CD4-positive, alpha-beta T cell (primary cell): ENCODE measurements at regions not wholly inside any gene's neighbourhood (a gene's known extent, or its start where the extent isn't known, plus 50 kb on each side); places are given as distances from the start of the nearest gene placed in this dataset.

Experiments used
- ATAC-seq: fragments of 200-7000 bp; cut with Tn5 transposase; one replicate; pipeline ENCODE4 v1.10.0; 2022; ENCODE audit warnings: mild to moderate bottlenecking; ENCODE audit not compliant: poor library complexity
- CTCF ChIA-PET: fragments of 350-600 bp; sonication (Branson Sonifier 250); formaldehyde crosslinking; loops from one replicate; lab custom pipeline; 2021; ENCODE audit warnings: antibody characterized with exemption, inconsistent platforms; lab: Charles Lee
- POLR2A ChIA-PET: fragments of 350-600 bp; sonication (Branson Sonifier 250); formaldehyde crosslinking; loops from one replicate; lab custom pipeline; 2021; ENCODE audit warnings: antibody characterized with exemption, inconsistent platforms; lab: Charles Lee
- DNase-seq, 14 experiments: peaks; one replicate each; pipeline ENCODE4 v3.0.0-alpha.2; 2013 to 2020; ENCODE audit warnings: mixed read lengths in 2 of 14
- H3K27ac ChIP-seq, 2 donors: one replicate each; pipeline versions ENCODE4 v1.5.1 to v1.7.0; 2013; ENCODE audit warnings: low read length in 2 of 2, low read depth in 1 of 2, mild to moderate bottlenecking in 1 of 2
- H3K27me3 ChIP-seq, 2 experiments: 1 replicate in 1 of 2; 2 replicates in 1 of 2; pipeline versions ENCODE4 v1.6.1 to v1.7.0; 2013; ENCODE audit warnings: low read length in 2 of 2, control low read depth in 1 of 2, mild to moderate bottlenecking in 1 of 2, moderate library complexity in 1 of 2; ENCODE audit not compliant: insufficient read depth in 2 of 2, control insufficient read depth in 1 of 2
- H3K36me3 ChIP-seq: one replicate; pipeline ENCODE4 v1.6.1; 2013; ENCODE audit warnings: low read length, control low read depth; ENCODE audit not compliant: insufficient read depth
- H3K4me1 ChIP-seq: one replicate; pipeline ENCODE4 v1.6.1; 2013; ENCODE audit warnings: low read length, control low read depth; ENCODE audit not compliant: insufficient read depth
- H3K4me3 ChIP-seq: one replicate; pipeline ENCODE4 v1.5.1; 2013; ENCODE audit warnings: mild to moderate bottlenecking, low read length, moderate library complexity
- H3K9me3 ChIP-seq, 2 experiments: 1 replicate in 1 of 2; 2 replicates in 1 of 2; pipeline versions ENCODE4 v1.6.1 to v1.7.0; 2013; ENCODE audit warnings: low read length in 2 of 2, mild to moderate bottlenecking in 2 of 2, control low read depth in 1 of 2, moderate library complexity in 1 of 2; ENCODE audit not compliant: control insufficient read depth in 1 of 2, insufficient read depth in 1 of 2
- H3K27ac Mint-ChIP-seq: one replicate; pipeline ENCODE4 v1.8.0; 2020; ENCODE audit warnings: mixed read lengths
- H3K27me3 Mint-ChIP-seq: one replicate; pipeline ENCODE4 v1.8.0; 2021; ENCODE audit warnings: mixed read lengths
- H3K36me3 Mint-ChIP-seq: one replicate; pipeline ENCODE4 v1.8.0; 2021; ENCODE audit warnings: low read depth, mixed read lengths
- H3K4me1 Mint-ChIP-seq: one replicate; pipeline ENCODE4 v1.8.0; 2021; ENCODE audit warnings: low read depth, mixed read lengths
- H3K4me3 Mint-ChIP-seq: one replicate; pipeline ENCODE4 v1.8.0; 2020; ENCODE audit warnings: mild to moderate bottlenecking, mixed read lengths
- H3K9me3 Mint-ChIP-seq: one replicate; pipeline ENCODE4 v1.8.0; 2020; ENCODE audit warnings: mixed read lengths
- CTCF ChIP-seq: fragments of 200-600 bp; IDR thresholded peaks from one replicate; pipeline ENCODE4 v1.8.0; 2022; ENCODE audit warnings: antibody characterized with exemption, mild to moderate bottlenecking
- intact Hi-C, 2 experiments: fragments of 100-400 bp; cut with DNase I in 1 of 2; cut with micrococcal nuclease in 1 of 2; formaldehyde crosslinking; loops; one replicate each; pipeline versions ENCODE4 v1.15.1 to v1.9.0; 2023 to 2025; cut with DNase I, micrococcal nuclease

- no peak for TF ChIP-seq CTCF
- Histone ChIP-seq H3K4me1 (no peaks in the 10 kb centered on the region), H3K9me3 (no peaks in the 10 kb centered on the region), H3K36me3 (no peaks in the 10 kb centered on the region), H3K4me3 (no peak overlapping the region), H3K27me3 (no peaks in the 10 kb centered on the region), H3K27ac (no peak overlapping the region)
- Mint-ChIP-seq H3K4me3 (no peak overlapping the region), H3K9me3 (no peaks in the 10 kb centered on the region), H3K27ac (no peak overlapping the region), H3K4me1 (no peaks in the 10 kb centered on the region), H3K36me3 (peaks cover 24% of the 10 kb centered on the region), H3K27me3 (no peaks in the 10 kb centered on the region)
- DNase-seq (no peak), ATAC-seq (no peak)
- intact Hi-C loops: no loop called here
- ChIA-PET CTCF (no interaction called here), POLR2A (no interaction called here)
Observed at GRCh38 chrX:75582511-75582910, 59.7 kb upstream of the ZDHHC15 start.
